ENCODE measurements at regions not wholly inside any gene's neighbourhood (a gene's known extent, or its start where the extent isn't known, plus 50 kb on each side); places are given as distances from the start of the nearest gene placed in this dataset.
"Not testable (repeated sequence)": the region's sequence is repeated elsewhere in the genome, so short reads cannot be mapped to it uniquely, and the experiment has no call there.

DNA sequence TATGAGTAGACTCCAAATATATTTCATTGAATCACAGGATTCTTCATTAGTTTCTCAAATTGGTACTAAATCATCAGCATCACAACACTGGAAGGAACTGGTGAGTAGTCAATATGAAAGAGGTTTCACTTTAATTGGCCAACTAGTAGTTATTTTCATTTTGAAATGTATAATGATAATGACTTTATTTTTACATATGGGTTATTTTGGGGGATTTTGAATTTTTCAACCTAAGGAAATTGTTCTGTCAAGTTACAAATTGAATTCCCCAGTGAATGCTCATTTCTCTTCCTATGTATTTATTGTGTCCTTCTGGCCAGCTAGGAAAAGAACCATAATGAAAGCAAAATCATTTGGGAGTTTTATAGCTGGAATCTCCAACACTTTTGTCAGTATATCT is 174.2 kb upstream of the ATP2B1 start:
- no peak for DNase-seq (ENCODE audit: low read depth)

DNA sequence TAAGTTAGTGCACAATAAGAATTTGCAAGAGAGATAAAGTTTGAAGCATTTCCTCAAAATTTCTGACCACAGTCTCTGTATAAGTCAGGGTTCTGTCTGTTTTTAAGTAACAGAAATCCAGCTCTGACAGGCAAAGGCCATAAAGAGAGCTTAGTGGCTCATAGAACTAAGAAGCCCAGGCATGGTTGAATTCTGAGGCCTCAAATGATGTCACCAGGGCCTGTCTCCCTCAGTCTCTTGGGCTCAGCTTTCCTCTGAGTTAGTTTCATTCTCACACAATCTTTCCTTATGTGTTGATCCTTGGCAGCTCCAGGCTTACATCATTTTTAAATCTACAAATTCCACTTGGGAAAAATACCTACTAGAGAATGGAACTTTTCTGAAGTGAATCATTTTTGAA is 173.4 kb upstream of the ATP2B1 start:
- peak; percentile 77 for DNase-seq (ENCODE audit: low read depth)

DNA sequence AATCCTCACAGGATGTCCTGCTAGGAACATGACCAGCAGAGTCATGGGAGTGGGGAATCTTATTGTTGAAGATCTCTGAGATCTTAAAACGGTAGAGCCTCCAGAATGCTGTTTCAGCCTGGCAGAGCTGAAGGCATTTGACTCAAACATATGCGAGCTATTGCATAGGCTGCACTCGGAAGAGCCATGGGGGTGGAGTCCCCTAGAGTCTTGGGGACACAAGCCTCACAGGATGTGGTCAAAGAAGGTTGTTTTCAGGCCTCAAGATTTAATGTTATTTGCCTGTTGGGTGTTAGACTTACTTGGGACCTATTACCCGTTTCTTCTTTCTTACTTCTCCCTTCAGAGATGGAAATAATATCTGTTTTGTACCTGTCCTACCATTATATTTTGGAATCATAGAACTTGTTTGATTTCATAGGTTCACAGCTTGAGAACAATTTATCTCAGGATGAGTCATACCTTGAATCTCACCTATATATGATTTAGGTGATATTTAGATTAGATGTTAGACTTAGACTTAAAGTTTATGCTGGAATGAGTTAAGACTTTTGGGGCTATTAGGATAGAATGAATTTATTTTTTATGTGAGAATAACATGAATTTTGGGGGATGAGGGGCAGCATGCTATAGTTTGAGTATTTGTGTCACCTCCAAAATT is 172.2 kb upstream of the ATP2B1 start:
- DNase-seq (ENCODE audit: low read depth), result no peak

DNA sequence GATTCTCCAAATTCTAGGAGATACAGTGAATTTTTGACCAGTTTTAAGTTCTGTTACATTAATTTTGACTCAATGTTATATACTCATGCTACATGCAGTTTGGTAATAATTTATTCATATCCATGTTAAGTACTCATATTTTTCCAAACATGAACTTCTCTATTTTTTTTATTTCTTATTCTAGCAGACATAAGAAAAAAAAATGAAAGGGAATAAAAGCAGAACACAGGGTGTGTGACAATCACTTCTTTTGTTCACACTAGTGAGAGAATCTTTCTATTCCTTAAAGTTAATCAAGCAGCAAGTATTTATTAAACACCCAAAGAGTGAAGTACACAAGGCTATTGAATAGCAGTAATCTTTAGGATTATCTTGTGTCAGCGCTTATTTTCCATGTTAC is 171.1 kb upstream of the ATP2B1 start:
- no peak for DNase-seq (ENCODE audit: low read depth)

DNA sequence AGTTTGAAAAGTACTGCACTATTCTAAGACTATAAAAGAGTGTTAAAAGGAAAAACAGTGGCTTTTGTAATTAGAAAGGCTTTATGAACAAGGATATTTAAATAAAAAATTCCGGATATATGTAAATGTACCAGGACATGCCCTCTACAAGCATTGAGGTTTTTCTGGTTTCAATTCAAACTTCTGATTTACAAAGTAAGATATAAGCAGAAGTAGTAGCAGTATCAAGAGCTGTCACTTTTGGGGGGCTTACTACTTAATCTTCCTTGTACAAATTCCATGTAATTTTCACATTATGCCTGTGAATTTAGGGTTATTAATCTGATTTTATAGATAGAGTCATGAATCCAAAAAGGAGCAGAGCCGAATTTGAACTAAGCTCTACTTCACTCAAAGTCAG is 170.3 kb upstream of the ATP2B1 start:
- no peak for DNase-seq (ENCODE audit: low read depth)

DNA sequence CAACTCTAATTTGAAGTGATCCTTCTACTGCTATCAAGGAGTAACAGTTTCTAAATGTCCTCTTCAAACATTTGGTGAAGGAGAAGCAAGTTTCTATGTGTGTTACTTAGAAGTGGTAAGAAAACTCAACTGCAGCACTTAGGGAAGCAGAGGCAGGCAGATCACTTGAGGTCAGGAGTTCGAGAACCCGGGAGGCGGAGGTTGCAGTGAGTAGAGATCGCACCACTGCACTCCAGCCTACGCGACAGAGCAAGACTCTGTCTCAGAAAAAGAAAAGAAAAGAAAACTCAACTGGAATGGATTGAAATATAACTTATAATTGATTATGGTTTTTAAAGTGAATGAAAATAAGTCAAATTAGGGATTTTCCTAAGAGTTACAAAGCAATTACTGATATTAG is 169.7 kb upstream of the ATP2B1 start:
- DNase-seq (ENCODE audit: low read depth), result no peak

DNA sequence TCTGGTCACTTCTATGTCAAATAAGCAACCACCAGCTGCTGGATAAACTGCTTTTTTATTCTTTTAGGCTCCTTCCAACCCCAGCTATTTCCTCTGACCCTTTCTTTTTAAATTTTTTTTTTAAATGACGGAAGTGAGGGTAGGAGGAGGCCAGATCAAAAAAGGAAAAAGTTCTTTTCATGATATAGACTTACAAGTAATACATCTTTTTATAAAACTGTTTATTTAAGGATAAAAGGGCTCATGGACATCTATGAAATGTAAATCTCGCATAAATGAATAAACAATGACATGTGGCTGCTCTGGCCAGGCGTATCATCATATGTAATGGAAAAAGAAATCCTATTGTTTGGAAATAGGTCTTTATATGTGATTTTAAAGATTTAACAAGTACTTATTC is 169.0 kb upstream of the ATP2B1 start:
- no peak for DNase-seq (ENCODE audit: low read depth)

DNA sequence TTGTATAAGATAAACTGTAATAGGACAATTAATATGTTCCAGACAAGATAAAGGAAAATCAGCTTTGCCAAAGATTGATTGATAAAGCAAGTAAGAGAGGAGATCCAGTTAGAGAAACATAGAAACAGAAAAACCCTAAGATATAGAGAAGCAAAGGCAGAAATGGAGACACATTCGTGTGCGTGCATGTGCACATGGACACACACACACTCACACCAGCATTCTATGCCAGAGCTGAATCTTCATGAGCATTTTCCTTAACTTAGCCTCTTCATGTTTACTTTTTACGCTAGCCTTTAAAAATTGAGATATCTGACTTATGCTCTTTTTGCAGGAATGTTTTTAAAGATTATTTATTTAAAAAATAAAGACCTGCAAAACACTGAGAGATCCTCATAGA is 168.5 kb upstream of the ATP2B1 start:
- no peak for DNase-seq (ENCODE audit: low read depth)

DNA sequence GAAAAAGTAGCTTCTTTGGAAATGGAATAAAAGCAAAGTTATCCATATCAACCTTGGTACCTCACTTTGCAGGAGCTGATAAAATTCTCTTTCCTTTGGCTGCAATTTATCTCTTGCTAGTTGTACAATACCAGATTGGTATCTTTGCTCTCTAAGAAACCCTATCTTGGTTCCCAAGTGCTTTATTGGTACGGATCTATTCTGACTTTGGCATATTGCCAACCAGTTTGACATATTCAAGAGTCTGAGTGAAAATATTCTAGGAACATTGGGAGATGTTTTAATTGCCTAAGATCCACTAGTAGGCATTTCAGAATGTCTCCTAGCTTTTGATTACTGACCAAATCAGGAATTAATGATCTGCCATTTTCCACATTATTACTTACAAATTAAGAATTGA is 167.2 kb upstream of the ATP2B1 start:
- DNase-seq (ENCODE audit: low read depth), result no peak

DNA sequence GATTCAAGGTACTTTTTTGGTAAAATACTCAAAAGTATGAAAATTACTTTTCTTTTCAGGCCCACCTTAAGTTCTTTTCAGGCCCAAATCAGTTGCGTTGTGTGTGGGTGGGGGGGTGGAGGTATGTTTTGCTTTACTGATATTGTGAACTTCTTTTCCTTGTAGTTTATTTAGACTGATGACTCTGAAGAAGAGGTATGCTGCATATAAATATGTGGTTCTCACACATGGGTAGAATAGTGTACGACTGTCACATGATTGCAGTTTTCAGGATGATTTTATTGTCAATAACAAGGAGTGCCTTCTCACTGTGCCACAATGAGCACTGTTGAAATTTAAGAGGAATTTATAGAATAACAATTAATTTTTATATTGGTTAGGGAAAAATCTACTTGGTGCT is 166.6 kb upstream of the ATP2B1 start:
- DNase-seq (ENCODE audit: low read depth), result no peak

DNA sequence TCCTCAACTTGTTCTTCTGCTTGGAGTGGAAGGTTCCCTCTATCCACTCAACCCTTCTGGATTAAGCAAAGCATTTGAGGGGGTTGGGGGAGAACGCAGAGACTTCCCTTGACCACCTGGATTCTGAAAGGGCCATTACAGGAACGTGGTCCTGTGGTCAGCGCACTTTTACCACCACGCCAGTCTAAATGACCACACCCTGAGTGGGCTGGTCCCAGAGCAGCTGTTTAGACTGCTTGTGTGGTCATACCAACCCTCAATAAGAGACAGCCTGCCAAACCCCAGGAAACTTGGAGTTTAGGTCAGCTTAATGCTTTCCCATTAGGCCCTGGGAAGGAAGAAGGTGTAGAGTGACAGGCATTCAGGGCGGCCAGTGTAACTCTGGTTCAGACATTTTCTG is 165.5 kb upstream of the ATP2B1 start:
- DNase-seq (ENCODE audit: low read depth), result no peak

DNA sequence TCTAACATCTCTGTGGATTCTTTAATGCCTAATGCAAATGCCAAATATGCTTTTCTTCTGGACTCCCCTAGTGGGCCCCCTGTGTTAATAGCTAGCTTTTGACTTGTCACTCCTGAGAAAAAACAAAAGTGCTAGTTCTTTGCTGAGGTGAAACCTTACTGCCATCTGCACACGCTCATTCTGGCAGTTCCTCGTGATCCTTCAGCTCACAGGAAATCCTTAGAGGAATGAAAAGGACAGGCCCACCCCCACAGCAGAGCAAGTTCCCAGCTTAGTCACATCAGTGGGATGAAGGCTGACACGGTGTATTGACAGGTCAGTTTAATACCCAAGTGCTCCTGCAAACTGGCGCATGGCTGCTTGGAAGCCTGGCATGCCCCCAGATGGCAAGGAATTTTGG is 165.1 kb upstream of the ATP2B1 start:
- peak; percentile 9 for DNase-seq (ENCODE audit: low read depth)

DNA sequence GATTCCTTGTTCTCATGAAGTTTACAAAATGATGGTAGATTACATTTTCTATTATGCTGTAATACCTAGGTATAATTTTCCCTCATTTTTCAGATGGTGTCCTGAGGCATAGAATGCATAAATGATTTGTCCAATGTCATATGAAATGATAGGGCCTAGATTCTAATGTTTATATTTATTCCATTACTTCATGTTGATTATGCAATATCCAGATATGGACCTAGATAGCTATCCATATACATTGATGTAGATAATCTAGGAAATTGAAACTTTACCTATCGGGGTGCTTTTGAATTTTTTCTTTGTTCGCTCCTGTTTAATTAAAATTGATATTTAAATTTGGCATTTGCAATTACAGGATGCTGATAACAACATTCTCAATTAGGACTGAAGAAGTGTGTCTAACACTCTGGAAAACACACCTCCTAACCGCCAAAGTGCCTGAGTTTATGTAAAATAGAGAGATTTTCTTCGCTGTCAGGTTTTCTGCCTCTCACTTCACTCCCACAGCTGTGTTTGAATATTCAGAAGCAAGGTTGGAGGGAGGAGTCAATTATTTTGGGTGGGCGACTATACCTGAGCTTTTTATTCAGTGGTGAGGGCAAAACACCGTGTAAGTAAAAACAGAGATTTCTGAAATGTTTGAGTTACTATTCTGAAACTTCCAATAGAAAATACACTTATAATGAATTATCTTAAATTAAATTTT is 164.4 kb upstream of the ATP2B1 start:
- DNase-seq (ENCODE audit: low read depth), result no peak

DNA sequence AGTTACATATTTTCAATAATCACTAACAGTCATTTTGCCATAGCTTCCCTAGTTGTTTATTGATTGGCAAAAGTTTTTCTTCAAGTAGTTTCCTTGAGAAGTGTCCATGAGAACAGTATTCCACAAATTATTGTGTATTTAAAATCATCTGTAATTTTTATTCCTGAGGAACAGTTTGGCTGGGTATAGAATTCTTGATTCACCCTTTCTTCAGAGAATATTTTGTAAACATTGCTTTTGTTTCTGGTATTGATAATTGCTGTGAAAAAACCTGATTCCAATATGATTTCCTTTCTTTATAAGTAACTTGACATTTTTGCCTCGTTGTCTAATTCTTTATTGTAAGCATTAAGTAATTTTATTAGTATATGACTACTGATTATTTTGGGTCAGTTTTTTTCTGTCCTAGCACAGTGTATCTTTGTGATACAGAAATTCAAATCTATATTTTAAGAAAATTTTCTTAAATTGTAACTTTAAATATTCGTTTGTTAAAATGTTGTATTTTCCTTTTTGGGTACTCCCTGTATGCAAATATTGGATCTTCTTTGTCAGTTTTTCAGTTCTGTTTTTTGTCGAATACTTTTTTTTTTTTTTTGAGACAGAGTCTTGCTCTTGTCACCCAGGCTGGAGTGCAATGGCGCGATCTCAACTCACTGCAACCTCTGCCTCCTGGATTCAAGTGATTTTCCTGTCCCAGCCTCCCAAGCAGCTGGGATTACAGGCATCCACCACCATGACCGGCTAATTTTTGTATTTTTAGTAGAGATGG is 162.0 kb upstream of the ATP2B1 start:
- DNase-seq (ENCODE audit: low read depth), result no peak

DNA sequence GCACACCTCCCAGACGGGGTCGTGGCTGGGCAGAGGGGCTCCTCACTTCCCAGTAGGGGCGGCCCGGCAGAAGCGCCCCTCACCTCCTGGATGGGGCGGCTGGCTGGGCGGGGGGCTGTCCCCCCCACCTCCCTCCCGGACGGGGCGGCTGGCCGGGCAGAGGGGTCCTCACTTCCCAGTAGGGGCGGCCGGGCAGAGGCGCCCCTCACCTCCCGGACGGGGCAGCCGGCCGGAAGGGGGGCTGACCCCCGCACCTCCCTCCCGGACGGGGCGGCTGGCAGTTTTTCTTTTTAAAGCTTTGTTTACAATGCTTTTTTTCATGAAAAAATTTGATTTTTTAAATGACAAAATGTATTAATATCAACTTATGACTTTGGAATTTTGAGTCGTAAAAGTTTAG is 159.0 kb upstream of the ATP2B1 start:
- DNase-seq (ENCODE audit: low read depth), result not testable (repeated sequence)

DNA sequence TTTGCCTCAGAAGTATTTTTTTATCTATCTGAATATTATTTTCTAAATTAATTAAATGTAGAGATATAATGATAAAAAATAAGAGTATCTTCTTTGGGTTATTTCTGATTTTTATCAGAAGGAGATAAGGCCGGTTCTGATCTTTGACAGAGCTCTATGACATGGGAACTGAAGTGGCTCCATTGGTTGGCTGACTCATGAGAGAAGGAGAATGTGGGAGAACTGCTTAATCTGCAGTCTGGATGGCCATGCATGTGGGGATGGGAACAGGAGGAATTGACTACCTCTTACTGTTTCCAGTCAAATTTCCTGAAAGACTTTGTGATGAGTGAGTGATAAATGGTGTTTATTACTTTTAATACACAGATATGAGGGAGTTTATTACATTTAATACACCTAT is 155.8 kb upstream of the ATP2B1 start:
- peak; percentile 17 for DNase-seq (ENCODE audit: low read depth)

DNA sequence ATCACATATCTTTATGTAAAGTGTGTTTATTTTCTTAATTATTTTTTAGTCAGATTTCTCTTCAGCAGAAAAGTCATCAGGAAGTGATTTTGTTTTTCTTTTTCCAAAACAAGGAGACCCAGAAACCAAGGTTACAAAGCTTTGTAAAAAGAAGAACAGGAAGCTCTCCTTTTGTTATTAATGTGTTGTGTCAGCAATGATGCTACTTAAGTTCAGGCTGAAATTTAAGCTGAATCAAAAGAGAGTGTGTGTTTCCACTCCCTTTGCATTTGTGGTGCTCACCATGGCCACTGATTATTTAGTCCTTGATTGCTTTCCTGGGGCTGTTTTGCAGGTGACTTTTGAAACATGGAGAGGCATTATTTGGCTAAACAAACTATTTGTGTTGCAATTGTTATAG is 155.3 kb upstream of the ATP2B1 start:
- no peak for DNase-seq (ENCODE audit: low read depth)

DNA sequence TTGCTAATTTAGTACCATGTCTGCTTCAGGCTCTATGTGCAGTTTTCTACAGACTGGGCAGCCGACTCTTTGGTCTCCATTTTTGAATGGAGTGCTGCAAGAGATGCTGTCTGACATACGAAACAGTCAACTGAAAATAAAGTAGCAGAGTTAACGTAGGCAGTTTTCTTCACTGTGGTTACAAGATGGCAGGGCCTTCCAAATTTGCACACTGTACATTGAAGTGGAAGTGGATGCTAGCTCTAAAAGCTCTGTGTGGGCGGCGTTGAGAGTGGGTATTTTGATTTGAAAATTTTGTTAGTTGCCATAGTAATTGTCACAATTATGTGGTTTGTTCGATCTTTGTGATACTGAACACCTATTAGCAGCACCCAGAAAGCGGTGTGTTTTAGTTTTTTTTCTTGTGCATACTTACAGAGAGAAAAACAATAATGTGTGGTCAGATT is 154.9 kb upstream of the ATP2B1 start:
- no peak for DNase-seq (ENCODE audit: low read depth)

DNA sequence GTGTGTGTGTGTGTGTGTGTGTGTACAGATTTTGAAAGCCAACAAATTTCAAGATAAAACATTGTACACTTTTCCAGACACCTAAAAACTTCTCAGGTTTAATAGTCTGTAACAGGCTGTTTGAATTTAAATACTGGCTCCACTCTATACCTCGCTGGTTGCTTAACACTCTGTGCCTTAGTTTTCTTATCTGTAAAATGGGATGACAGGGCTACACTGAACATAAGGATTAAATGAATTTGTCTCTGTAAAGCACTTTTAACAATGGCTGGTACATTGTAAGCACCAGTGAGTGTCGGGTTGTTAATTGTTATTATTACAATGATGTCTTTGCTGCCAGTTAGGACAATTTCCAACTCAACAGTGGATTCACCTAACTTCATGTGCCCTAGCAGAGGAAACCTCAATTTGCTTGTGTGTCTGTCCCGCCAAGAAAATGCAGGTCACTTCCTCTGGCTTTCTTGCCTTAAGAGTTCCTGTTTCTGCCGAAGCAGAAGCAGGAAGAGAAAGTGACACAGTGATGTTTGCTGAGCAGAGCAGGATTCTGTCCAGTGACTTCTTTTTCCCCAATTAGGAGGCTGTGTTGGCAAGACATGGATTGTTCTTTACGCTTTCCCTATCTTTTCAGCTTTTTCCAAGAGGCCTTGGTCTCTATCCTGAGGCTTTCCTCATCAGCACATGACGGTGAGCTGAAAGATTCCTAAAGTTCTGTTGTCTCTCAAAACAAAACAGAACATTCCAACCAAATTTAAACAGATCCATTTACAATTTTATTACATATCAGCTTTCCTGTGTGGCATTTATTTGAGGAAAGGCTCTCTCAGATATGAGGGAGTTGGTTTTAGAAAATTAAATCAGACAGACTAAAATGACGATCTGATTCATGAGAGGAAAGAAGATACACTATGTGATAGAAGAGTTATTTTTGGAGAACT is 154.1 kb upstream of the ATP2B1 start:
- DNase-seq (ENCODE audit: low read depth), result no peak

DNA sequence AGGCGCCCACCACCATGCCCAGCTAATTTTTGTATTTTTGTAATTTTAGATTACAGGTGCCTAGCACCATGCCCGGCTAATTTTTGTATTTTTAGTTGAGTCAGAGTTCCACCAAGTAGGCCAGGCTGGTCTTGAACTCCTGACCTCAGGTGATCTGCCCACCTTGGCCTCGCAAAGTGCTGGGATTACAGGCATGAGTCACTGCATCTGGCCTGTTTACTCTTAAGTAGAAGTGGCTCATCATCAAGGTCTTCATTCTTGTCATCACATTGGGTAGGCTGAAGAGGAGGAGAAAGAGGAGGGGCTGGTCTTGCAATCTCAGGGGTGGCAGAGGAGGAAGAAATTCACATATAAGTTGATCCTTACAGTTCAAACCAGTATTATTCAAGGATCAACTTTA is 152.4 kb upstream of the ATP2B1 start:
- DNase-seq (ENCODE audit: low read depth), result peak; percentile 51

DNA sequence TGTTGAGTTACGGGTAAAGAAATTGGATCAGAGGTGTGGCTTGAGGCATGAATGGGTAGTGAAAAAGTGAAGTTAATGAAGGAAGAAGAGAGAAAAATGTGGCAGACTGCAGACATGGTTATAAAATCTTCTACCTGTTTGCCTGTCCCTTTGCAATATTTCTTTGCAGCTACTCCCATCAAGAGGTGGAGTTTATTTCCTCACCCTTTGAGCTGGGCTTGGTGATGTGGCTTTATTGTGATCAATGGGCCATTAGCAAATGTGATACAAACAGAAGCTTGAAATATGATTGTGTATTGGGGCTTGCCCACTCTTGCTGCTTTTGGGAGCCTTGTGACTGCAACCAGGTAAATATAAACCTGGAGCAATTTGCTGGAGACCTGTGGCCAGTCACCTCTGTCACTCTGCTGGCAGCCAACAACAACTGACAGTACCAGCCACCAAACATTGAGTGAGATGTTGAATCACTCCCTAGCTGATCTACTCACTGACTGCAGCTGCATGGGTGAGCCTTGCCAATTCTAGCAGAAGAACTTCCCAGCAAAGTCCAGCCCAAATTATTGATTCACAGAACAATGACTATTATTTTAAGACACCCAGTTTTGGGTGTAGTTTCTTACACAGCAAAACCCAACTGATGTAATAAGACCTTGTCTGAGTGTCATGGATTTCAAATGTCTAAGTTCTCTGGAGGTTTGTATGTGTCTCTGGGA is 151.0 kb upstream of the ATP2B1 start:
- no peak for DNase-seq (ENCODE audit: low read depth)

DNA sequence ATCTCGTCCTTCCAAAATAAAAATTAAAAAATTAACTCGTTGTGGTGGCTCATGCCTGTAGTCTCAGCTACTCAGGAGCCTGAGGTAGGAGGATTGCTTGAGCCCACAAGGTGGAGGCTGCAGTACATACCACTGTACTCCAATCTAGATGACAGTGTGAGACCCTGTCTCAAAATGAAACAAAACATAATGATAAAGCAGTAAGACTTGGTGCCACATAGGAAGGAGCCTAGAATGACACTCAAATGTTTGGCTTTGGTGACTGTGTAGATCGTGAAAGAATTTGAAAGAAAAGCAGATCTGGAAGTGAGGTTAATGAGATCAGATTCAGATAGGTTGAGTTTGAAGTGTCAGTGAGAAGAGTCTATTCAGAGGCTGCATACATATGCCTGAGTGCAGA is 150.1 kb upstream of the ATP2B1 start:
- DNase-seq (ENCODE audit: low read depth), result no peak

Measured in amniotic epithelial cell (primary cell).